ENCODE measurements at regions not wholly inside any gene's neighbourhood (a gene's known extent, or its start where the extent isn't known, plus 50 kb on each side); places are given as distances from the start of the nearest gene placed in this dataset.

DNA sequence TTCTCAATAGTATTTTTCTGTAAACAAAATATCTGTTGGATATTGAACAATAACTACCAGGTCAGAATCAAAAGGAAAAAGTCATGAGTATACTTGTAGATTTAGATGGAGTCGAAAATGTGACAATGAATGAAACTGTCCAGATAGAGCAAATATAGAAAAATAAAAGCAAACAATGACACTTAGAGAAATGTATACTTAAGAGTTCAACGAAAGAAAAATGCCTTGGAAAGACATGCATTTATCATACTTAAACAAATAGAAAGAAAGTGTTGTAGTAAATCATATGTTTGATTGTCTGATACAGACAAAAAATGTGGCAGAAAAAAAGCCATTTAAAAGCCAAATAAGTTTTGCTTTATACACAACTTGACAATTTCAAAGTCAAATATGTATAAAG, 571.2 kb upstream of the MGAT4C start:
- Histone ChIP-seq H3K4me3 (no peak overlapping the region), H3K9me3 (no peaks in the 10 kb centered on the region), H3K27ac (no peak overlapping the region), H3K36me3 (no peaks in the 10 kb centered on the region), H3K27me3 (replicated peaks; ENCODE audit: insufficient read depth) (no peaks in the 10 kb centered on the region), H3K4me1 (replicated peaks) (no peaks in the 10 kb centered on the region)
- DNase-seq (ENCODE audit: low spot score) = no peak
- intact Hi-C loops (cut with DNase I) = no loop called here
- TF ChIP-seq CTCF (IDR thresholded peaks at IDR 0.05) (no peak), POLR2AphosphoS5 (IDR thresholded peaks at IDR 0.05) (no peak), POLR2A (IDR thresholded peaks at IDR 0.05) (no peak)
- WGBS = 40% methylated on average over 2 of the region's 2 CpGs

- Histone ChIP-seq H3K4me3 (no peak overlapping the region), H3K4me1 (replicated peaks) (no peaks in the 10 kb centered on the region), H3K27ac (no peak overlapping the region), H3K9me3 (no peaks in the 10 kb centered on the region), H3K27me3 (replicated peaks; ENCODE audit: insufficient read depth) (no peaks in the 10 kb centered on the region), H3K36me3 (no peaks in the 10 kb centered on the region)
- no peak for TF ChIP-seq POLR2A (IDR thresholded peaks at IDR 0.05)
- TF ChIP-seq CTCF (IDR thresholded peaks at IDR 0.05) = no peak
- TF ChIP-seq POLR2AphosphoS5 (IDR thresholded peaks at IDR 0.05) = no peak
- WGBS = 83% methylated on average over 2 of the region's 2 CpGs
- no peak for DNase-seq (ENCODE audit: low spot score)
- intact Hi-C loops (cut with DNase I) = no loop called here
These were observed 569.9 kb upstream of the MGAT4C start for GRCh38 chr12:86826051-86826450.

DNA sequence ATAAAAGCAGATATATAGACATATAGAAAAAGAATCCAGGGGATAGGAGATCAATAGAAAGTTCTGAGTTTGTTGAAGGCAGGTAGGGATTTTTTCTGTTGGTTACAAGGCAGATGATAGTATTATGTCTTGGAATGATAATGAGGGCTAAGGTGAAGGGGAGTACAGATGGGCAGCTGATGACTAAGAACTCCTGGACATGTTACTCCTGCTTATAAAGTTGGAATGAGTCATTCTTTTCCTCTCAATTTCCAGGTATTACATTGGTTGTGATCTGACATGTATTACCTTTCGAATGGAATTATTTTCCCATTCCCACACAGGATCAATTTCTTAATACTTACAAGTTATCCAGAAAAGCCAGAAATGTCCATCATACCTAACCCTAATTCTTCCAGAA, 545.2 kb upstream of the MGAT4C start:
- Histone ChIP-seq H3K27me3 (replicated peaks; ENCODE audit: insufficient read depth) (no peaks in the 10 kb centered on the region), H3K4me1 (replicated peaks) (no peaks in the 10 kb centered on the region), H3K9me3 (no peaks in the 10 kb centered on the region), H3K27ac (no peak overlapping the region), H3K36me3 (no peaks in the 10 kb centered on the region), H3K4me3 (no peak overlapping the region)
- intact Hi-C loops (cut with DNase I) = no loop called here
- WGBS = 93% methylated on average over 1 of the region's 1 CpG
- no peak for DNase-seq (ENCODE audit: low spot score)
- no peak for TF ChIP-seq POLR2AphosphoS5 (IDR thresholded peaks at IDR 0.05)
- no peak for TF ChIP-seq POLR2A (IDR thresholded peaks at IDR 0.05)
- TF ChIP-seq CTCF (IDR thresholded peaks at IDR 0.05) = no peak

DNA sequence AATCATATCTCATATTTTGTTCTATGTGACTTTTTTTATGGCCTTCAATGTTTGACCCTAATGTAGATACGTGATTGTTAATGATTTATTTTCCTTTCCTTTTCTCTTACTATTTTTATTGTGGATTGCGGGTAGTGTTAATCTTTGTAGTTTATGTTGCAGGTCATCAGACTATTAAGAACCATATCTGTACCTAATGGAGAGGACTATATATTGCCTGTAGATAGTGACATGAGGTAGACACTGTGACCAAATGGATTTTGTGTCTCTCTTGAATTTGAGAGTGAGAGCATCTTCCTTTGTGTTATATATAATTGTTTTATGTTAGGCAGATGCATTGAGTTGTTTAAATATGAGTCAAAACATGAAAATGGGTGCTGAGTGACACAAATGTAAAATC, 543.4 kb upstream of the MGAT4C start:
- no peak for DNase-seq (ENCODE audit: low spot score)
- H3K9me3 ChIP-seq = no peaks in the 10 kb centered on the region
- no peak overlapping the region for H3K4me3 ChIP-seq
- no peaks in the 10 kb centered on the region for H3K36me3 ChIP-seq
- TF ChIP-seq POLR2A (IDR thresholded peaks at IDR 0.05) (no peak), POLR2AphosphoS5 (IDR thresholded peaks at IDR 0.05) (no peak), CTCF (IDR thresholded peaks at IDR 0.05) (no peak)
- intact Hi-C loops (cut with DNase I) = no loop called here
- WGBS = 26% methylated on average over 2 of the region's 2 CpGs
- H3K4me1 ChIP-seq (replicated peaks) = no peaks in the 10 kb centered on the region
- H3K27ac ChIP-seq = no peak overlapping the region
- no peaks in the 10 kb centered on the region for H3K27me3 ChIP-seq (replicated peaks; ENCODE audit: insufficient read depth)

DNA sequence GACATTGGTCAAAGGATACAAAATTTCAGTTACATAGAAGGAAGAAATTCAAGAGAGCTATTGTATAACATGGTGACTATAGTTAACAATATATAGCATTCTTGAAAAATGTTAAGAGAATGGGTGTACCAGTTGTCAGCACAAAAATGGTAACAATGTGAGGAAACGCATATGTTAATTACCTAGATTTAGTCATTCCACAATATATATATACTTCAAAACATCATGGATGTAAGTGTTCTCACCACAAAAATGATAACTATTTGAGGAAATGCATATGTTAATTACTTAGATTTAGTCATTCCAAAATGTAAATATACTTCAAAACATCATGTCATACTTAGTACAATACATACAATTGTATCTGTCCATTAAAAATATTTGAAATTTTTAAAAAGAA, 540.4 kb upstream of the MGAT4C start:
- H3K4me3 ChIP-seq = no peak overlapping the region
- 89% methylated on average over 1 of the region's 1 CpG for WGBS

More for the DNA sequence above, 540.4 kb upstream of the MGAT4C start:
- TF ChIP-seq POLR2AphosphoS5 (IDR thresholded peaks at IDR 0.05) (no peak), POLR2A (IDR thresholded peaks at IDR 0.05) (no peak), CTCF (IDR thresholded peaks at IDR 0.05) (no peak)
- Histone ChIP-seq H3K4me1 (replicated peaks) (no peaks in the 10 kb centered on the region), H3K9me3 (no peaks in the 10 kb centered on the region), H3K27ac (no peak overlapping the region), H3K27me3 (replicated peaks; ENCODE audit: insufficient read depth) (no peaks in the 10 kb centered on the region), H3K36me3 (no peaks in the 10 kb centered on the region)
- intact Hi-C loops (cut with DNase I) = no loop called here
- no peak for DNase-seq (ENCODE audit: low spot score)

Data from prostate gland (tissue), 2 donors.